Daoy (cell line): ENCODE measurements at regions not wholly inside any gene's neighbourhood (a gene's known extent, or its start where the extent isn't known, plus 50 kb on each side); places are given as distances from the start of the nearest gene placed in this dataset.
"Not testable (repeated sequence)": the region's sequence is repeated elsewhere in the genome, so short reads cannot be mapped to it uniquely, and the experiment has no call there.

Experiments
- DNase-seq: peaks from one replicate; pipeline ENCODE4 v3.0.0-alpha.2; 2015; ENCODE audit warnings: low read depth

DNA sequence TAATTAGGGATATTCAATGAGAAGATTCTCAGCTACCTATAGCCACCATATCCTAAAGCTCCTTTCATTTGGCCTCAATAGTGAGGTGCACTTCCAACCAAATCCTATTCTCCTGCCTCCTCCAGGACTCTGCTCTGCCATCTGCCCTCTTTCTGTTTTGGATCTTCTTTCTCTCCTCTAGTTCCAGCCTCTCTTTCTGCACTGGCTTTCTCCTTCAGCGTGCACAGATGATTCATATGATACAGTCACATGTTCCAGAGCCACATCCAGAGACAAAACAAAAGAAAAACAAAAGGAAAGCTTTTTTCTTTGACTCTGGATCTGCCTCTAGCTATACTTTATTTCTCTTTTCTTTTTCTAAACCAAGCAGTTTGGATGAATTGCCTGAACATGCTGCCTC is 531.9 kb upstream of the MAN1A1 start:
- peak; percentile 14 for DNase-seq

DNA sequence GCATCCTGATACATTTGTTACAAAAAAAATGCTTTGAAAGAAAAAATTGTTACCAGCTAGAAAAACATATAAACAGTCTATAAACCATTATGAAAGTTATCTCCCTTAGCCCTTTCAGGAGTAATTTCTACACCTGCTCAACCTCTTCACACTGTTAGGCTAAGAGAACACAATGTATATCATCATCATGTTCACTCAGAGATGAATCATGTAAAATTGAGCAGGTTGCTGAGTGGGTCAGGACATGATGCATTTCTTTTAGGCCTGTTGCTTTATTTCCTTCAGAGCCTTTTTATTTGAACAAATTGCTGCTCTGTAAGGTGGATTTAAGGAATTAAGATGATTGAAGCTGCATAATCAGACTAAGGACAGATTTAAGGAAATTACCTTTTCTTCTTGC is 531.3 kb upstream of the MAN1A1 start:
- DNase-seq, result no peak

DNA sequence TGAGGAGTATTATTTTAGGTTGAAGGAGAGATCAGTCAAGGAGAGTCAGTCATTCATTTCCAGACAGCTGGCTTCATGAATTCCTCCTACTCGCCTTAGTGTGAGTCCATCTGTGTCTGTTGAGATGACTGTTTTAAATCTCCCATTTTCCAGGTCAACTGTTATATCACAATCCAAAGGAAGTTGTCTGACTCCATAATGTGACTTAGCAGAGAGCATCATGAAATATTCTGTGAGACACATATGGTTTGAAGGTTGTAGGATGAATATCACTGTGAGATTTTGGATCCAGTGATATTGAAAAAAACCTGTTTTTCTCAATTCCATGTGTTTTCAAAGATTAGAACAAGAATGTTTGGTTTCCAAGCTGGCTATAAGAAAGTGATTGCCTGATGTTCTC is 530.2 kb upstream of the MAN1A1 start:
- DNase-seq, result no peak

DNA sequence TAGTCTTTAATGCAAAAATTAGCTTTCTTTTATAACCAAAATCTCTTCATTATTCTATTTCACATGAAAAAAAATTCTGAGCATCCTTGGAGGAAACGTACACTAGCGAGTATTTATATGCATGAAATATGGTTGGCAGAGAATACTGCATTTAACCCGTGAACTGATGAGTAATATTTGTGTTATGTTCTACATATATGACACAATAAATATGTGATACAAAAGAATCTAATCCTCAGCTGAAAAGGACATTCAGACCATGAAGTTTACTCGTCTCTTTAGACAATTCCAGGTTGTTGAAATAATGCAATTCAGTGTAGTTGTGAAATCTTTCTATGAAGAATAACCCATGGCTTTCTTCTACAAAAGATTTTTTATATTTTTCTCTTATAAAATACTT is 524.8 kb upstream of the MAN1A1 start:
- no peak for DNase-seq

DNA sequence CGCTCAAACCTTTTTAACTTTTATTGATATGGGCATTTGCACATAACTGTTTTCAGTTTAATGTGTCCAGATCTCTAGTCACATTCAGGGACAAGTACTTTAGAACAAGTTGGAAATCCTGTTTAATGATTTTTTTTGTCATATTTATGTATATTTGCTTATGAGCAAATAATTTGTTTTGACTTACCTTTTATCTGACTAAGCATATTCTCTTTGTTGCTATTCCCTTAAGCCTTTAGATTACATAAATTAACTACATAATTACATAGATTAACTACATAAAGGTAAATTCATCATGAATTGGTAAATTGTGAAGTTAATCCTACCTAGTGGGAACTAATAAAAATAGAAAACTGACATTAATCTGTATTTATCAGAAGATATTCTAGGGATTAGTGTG is 523.5 kb upstream of the MAN1A1 start:
- no peak for DNase-seq

DNA sequence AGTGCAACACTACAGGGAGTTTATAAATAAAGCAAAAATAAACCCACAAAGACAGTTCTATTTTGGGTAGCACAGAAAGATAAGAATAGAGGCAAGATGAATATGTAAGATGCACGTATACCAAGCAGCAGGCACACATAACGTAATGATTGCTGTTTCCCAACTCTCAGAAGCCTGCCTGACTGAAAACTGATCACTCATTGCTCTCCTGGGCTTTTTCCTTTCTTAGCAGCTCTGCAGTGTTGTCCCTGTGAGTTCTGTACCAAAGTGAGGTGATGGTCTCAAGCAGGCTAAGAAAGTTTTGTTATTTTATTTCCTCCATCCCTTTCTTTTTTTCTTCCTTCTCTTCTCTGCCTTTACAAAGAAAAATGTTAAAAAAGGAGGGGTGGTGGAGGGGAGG is 522.0 kb upstream of the MAN1A1 start:
- DNase-seq, result no peak

DNA sequence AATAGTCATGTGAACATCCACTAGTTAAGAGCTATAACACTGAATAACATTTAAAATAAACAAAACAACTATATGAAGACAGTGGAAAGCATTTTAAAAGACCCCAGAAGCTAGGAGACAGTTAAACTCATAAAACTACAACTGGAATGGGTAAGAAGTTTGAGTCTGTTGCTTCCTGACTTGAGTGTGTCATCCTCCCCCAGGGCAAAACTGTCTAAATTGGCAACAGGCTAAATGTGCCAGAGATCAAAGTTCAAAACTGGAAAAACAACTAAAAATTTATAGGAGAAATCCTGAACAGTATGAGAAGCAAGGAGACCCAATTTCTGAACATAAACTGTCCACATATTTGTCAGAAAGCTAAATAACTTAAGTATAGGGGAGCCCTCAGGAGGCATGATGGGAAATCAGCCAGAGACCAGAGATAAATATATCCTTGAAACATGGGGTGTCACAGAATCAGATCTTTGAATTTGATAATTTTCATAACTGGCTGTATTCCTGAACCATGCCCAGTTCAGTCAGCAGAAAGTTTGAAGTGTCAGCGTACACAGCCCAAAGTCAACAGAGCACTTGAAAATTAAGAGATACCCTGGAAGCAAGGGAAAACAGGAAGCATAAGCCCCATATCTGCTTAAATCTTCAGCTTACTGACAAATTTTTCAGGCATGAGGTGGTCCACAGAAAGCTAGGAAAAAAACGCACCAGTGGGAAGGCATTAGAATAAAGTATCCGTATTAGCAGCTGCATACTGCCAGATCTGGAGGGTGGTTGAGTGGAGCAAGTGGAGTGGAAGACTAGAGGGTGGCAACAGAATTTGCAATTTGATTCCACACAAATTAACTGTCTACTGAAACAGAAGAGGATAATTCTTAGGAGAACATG is 516.1 kb upstream of the MAN1A1 start:
- DNase-seq, result no peak

DNA sequence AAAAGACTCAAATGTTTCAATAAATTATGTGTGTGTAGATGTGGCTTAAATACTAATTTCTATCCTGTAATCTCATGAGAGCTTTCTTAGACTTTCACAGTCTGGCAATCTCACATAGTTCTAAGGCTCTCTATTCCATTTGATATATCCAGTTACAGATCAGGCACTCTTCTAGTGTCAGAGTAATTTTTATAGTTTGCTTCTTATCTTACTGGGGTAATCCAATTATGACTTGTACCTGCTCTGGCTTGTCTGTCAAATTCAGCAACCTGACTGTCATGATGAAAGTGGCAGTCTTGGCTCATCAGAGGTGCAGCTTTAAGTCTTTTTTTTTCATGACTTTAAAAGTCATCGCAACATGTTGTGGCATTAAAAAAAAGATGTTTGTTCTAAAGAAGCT is 513.2 kb upstream of the MAN1A1 start:
- DNase-seq, result no peak

DNA sequence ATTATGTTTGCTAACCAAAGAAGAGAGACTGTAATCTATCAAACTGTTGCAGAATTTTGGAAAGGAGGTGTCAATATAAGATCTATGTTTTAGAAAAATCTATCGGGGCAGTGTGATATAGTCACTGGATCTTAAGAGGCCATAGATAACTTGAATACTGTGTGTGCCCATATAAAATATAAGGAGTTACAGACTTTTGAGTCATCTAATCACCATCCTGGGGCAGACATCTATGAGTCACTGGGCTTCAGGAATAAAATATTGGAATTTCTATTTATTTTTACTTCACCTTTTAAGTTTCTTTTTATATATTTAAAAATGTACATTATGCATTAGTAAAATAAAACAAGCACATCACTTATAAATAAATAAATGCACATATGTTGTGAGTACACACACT is 509.3 kb upstream of the MAN1A1 start:
- DNase-seq, result peak; percentile 20

DNA sequence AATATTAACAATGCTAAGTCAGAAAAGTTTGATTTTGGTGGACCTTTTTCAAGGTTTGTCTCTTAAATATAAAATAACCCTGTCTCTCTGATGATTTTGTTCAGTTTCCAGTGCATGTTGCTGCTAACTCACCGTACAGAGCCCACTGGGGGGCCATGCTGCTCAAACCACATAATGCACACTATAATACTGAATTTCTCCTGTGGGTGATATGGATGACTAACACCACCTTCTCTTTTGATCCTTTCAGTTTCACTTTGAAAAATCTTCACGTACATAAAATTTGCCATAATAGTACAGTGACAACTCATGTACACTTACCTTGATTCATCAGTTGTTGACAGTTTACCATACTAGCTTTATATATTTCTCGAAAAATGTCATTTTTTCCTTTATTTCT is 506.6 kb upstream of the MAN1A1 start:
- DNase-seq, result peak; percentile 56

DNA sequence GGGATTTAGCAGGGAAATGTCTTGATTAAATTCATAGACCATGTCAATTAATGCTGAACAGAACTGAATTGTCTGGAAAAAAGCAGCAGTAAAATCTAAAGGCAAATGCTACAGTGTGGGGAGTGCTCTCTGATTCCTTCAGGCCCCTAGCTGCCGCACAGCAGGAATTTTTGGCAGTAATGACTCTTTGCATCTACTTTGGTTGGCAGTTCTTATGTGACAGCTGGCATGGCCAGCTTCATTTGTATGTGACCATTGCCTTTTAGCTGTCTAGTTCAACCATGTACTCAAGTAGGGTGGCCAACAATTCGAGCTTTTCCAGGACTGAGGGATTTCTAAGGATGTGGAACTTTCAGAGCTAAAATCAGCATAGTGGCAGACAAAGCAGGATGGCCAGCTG is 499.1 kb upstream of the MAN1A1 start:
- no peak for DNase-seq

DNA sequence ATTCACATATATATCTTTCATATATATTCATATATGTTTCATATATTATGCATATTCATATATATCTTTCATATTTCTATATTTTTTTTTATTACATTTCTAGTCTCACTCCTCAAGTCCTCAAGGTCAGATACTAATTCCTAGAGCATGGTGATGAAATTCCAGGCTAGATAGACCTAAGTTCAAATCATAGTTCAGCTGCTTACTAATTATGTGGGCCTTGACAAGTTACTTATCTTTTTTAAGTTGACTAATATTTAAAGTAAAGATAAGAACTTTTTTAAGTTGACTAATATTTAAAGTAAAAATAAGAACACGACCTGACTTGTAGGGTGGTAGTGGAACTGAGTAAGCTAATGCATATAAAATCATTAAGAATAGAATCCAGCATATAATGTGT is 495.6 kb upstream of the MAN1A1 start:
- no peak for DNase-seq

DNA sequence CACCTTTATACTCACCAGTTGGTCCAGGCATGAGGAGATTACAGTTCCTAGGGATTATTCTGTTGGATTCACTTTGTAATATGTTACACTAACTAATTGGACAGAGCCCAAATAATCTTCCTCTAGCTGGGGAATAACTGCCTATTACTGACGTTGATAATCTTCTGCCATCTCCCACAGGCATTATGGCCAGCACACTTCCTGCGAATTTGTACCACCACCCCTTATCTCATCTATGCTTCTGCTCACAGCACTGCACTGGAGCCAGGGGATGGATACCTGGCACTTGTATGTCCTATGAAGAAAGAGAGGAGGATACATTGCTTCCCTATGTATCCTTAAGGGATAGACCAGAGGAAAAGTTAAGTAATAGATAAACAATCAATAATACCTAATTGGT is 494.8 kb upstream of the MAN1A1 start:
- DNase-seq, result no peak

DNA sequence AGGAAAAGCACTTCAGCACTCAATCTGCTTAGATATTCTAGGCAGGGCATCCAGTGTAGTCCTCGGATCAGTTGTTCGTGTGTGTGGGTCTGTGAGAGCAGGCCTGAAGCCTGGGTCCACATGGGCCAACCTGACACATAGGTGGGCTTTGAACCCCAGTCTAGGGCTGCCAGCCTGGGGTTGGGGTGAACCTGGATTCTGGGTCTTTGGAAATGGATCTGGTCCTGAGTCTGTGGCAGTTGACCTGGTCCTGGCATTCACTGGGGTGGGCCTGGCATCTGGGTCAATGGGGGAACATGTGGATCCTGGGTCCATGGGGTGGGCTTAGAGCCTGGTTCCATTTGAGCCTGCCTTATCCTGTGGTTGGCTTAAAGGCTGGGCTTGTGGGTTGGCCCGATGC is 492.6 kb upstream of the MAN1A1 start:
- no peak for DNase-seq

DNA sequence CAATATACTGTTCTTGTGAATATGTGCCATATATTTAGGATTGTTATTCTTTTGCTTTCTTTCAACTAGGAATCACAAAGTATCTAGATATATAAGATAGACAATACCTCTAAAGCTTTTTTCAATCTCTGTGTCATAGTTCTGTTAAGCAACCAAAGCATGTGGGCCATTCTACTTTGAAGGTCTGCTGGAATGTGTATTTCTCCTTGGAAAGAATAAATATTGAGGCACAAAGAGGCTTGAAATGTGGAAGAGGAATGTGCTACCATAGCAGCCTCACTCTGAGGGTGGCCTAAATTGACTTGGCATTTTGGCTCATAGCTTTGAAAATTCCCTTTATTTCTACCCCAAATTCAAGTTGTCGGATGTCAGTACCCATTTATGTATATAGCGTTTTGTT is 488.5 kb upstream of the MAN1A1 start:
- no peak for DNase-seq

DNA sequence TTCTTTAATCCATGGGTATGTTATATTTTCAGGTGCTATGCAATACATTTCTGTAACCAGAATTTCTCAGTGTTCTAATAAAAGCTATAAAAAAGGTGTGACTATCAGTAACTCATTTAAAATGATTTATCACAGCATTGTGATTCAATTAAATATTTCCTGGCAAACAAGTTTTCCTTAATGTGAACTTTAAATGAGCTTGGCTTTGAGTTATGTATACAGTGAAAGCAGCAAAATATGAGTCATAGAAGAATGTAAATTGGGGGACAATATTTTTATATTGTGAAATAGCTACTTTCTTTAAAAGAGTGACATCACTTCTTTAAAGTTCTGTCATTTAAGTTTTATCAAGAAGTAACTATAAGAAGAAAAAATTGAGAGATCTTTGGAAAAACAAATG is 484.9 kb upstream of the MAN1A1 start:
- DNase-seq, result no peak

DNA sequence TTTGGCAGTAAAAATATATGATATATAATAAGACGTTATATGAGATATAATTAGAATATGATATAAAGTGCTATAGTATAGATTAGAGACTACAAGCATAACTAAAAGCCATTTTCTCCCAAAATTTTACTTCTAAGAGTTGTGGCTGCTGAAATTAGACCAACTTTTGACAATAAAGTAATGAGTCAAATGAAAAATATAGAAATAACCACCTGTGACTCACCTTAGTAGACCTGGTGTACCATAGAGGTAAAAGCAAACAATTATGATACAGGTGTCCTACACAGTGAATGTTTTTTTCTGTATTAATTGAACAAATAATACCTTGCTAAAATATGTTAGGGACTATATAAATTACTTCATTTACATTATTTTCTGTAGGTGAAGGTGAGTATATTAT is 482.9 kb upstream of the MAN1A1 start:
- no peak for DNase-seq

DNA sequence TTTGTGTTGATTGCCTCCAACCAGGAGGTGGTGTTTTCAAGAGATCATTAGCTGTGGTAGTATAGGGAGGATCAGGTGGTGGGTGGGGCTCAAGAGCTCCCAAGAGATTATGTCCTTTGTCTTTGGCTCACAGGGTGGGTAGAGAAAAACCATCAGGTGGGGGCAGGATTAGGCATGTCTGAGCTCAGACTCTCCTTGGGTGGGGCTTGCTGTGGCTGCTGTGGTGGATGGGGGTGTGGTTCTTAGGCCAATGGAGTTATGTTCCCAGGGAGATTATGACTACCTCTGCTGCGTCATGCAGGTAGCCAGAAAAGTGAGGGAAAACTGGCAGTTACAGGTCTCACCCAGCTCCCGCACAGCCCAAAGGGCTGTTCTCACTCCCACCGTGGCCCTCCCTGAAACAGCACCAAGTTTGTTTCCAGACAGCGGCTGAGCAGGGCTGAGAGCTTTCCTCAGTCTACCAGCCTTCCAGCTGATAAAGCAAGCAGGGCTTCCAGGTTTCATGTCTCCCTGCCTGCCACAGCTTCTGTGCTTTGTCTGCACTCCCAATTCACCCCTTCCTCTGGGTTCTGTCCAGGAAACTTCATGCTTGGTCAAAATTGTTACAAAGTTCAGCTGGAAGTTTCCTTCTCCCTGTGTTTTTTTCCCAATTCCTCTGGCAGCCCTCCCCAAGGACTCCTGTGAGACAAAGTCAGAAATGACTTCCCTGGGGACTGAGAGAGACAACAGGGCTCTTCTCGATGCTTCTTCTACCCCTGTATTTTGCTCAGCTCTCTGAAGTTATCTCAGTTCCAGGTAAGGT is 481.1 kb upstream of the MAN1A1 start:
- no peak for DNase-seq

DNA sequence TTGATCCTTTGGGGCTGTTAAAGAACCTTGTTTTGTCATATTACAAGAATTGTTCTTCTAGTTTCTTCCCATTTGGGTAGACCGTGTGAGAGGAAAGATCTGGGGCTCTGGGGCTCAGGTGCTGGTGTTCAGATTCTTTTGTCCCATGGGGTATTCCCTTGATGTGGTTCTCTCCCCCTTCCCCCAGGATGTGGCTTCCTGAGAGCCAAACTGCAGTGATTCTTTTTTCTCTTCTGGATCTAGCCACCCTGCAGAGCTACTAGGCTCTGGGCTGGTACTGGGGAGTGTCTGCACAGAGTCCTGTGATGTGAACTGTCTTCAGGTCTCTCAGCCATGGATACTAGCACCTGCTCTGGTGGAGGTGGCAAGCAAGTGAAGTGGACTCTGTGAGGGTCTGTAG is 480.5 kb upstream of the MAN1A1 start:
- no peak for DNase-seq

DNA sequence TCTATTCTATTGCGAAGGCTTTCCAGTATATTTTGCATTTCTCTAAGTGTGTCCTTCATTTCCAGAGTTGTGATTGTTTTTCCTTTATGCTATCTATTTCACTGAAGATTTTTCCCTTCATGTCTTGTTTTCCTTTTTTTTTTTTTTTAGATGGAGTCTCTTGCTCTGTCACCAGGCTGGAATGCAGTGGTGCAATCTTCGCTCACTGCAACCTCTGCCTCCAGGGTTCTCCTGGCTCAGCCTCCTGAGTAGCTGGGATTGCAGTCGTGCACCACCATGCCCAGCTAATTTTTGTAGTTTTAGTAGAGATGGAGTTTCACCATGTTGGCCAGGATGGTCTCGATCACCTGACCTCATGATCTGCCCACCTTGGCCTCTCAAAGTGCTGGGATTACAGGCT is 479.9 kb upstream of the MAN1A1 start:
- not testable (repeated sequence) for DNase-seq

DNA sequence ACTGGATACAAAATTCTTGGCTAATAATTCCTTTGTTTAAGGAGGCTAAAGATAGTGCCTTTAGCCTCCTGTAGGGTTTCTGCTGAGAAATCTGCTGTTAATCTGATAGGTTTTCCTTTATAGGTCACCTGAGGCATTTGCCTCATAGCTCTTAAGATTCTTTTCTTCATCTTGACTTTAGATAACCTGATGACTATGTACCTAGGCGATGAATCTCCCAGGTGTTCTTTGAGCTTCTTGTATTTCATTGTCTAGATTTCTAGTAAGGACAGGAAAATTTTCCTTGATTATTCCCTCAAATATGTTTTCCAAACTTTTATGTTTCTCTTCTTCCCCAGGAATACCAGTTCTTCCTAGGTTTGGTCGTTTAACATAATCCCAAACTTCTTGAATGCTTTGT is 479.4 kb upstream of the MAN1A1 start:
- no peak for DNase-seq

DNA sequence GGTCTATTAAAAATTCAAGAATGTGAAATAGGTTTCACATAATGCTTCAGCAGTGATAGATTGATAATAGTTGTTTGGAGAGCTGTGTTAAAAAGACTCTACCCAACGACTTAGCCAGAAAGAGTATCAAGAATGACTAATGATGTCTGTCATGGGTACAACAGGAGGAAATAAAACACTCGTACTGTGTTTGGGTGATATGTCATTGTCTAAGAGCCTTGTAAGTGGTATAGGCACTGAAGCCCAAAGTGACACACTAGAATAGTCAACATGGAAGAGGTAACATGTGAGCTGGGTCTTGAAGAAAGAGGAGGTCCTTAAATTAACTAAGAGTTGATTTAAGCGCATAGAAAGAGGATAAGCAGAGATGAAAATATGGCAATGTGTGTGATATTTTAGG is 471.8 kb upstream of the MAN1A1 start:
- DNase-seq, result no peak

DNA sequence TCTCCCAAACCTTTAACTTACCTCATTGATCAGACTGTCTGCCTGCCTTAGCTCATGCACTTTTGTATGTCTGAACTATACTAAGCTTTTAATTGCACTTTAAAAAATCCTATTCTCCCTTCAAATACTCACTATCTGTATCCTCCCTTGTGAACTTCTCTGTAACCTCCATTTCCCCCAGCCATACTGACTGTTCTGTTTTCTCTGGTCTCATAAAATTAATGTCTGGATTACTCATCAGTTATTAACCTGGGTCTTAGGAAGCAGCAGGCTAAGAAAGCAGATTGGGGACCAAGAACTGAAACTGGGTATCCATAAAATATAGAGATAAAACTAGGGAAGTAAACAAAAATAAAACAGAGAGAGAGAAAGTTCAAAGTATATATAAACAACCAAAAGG is 469.3 kb upstream of the MAN1A1 start:
- no peak for DNase-seq
